C4-2B (cell line): ENCODE measurements at regions not wholly inside any gene's neighbourhood (a gene's known extent, or its start where the extent isn't known, plus 50 kb on each side); places are given as distances from the start of the nearest gene placed in this dataset.

Experiments used
- ZFX ChIP-seq: fragments of 450-650 bp; IDR thresholded peaks from 2 replicates; pipeline ENCODE4 v1.6.1; 2017
- TF ChIP-seq, protein P1 (sequence below): fragments of 450-650 bp; conservative IDR thresholded peaks from 2 replicates; pipeline ENCODE4 v1.5.1; 2017; ENCODE audit warnings: mild to moderate bottlenecking

DNA sequence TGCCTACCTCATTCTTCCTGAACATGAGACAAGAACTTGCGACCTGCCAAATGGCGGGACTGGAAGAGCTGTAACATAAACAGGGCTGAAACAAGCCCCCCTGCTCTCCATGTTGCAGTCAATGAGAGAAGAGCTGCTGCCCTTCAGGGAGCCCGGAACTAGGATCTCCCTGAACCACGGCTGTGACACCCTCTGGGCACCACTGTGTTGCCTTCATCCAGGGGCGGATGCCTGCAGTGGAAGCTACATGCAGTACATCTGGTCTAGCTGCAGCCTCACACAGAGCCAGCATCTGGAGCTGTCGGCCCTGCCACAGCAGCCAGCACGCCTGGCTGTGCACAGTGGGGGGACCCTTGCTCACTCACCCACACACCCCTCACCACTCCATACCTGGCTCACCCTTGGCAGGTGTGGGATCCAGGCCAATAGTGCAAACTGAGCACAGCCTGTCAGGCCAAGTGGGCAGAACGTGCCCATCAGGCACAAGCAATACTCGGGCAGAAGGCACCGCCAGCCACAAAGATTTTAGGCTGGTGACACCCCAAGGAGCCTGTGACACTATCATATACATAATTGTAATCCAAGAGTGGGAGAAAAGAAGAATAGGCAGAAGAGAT lies 451.3 kb downstream of the HTR1B start:
- TF ChIP-seq, protein P1, sequence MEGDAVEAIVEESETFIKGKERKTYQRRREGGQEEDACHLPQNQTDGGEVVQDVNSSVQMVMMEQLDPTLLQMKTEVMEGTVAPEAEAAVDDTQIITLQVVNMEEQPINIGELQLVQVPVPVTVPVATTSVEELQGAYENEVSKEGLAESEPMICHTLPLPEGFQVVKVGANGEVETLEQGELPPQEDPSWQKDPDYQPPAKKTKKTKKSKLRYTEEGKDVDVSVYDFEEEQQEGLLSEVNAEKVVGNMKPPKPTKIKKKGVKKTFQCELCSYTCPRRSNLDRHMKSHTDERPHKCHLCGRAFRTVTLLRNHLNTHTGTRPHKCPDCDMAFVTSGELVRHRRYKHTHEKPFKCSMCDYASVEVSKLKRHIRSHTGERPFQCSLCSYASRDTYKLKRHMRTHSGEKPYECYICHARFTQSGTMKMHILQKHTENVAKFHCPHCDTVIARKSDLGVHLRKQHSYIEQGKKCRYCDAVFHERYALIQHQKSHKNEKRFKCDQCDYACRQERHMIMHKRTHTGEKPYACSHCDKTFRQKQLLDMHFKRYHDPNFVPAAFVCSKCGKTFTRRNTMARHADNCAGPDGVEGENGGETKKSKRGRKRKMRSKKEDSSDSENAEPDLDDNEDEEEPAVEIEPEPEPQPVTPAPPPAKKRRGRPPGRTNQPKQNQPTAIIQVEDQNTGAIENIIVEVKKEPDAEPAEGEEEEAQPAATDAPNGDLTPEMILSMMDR, result no peak
- TF ChIP-seq ZFX, result no peak
